Testis (tissue), 2 donors: ENCODE measurements at regions not wholly inside any gene's neighbourhood (a gene's known extent, or its start where the extent isn't known, plus 50 kb on each side); places are given as distances from the start of the nearest gene placed in this dataset.

Experiments
- POLR2A ChIP-seq: fragments of 450-650 bp; IDR thresholded peaks from one replicate; pipeline ENCODE4 v1.6.1; 2017; ENCODE audit warnings: antibody characterized with exemption, mild to moderate bottlenecking, moderate library complexity
- TF ChIP-seq, protein P1 (sequence below), 3 experiments: fragments of 450-650 bp in 2 of 3; fragments of 200-600 bp in 1 of 3; sonication (generic) in 1 of 3; IDR thresholded peaks; one replicate each; pipeline ENCODE4 v1.5.1; 2016 to 2019; ENCODE audit warnings: antibody characterized with exemption in 3 of 3, mild to moderate bottlenecking in 2 of 3, moderate library complexity in 1 of 3

DNA sequence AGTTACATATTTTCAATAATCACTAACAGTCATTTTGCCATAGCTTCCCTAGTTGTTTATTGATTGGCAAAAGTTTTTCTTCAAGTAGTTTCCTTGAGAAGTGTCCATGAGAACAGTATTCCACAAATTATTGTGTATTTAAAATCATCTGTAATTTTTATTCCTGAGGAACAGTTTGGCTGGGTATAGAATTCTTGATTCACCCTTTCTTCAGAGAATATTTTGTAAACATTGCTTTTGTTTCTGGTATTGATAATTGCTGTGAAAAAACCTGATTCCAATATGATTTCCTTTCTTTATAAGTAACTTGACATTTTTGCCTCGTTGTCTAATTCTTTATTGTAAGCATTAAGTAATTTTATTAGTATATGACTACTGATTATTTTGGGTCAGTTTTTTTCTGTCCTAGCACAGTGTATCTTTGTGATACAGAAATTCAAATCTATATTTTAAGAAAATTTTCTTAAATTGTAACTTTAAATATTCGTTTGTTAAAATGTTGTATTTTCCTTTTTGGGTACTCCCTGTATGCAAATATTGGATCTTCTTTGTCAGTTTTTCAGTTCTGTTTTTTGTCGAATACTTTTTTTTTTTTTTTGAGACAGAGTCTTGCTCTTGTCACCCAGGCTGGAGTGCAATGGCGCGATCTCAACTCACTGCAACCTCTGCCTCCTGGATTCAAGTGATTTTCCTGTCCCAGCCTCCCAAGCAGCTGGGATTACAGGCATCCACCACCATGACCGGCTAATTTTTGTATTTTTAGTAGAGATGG, 162.0 kb upstream of the ATP2B1 start:
- TF ChIP-seq, protein P1, sequence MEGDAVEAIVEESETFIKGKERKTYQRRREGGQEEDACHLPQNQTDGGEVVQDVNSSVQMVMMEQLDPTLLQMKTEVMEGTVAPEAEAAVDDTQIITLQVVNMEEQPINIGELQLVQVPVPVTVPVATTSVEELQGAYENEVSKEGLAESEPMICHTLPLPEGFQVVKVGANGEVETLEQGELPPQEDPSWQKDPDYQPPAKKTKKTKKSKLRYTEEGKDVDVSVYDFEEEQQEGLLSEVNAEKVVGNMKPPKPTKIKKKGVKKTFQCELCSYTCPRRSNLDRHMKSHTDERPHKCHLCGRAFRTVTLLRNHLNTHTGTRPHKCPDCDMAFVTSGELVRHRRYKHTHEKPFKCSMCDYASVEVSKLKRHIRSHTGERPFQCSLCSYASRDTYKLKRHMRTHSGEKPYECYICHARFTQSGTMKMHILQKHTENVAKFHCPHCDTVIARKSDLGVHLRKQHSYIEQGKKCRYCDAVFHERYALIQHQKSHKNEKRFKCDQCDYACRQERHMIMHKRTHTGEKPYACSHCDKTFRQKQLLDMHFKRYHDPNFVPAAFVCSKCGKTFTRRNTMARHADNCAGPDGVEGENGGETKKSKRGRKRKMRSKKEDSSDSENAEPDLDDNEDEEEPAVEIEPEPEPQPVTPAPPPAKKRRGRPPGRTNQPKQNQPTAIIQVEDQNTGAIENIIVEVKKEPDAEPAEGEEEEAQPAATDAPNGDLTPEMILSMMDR (IDR thresholded peaks at IDR 0.05) = no peak
- TF ChIP-seq POLR2A = no peak
